ENCODE measurements at regions not wholly inside any gene's neighbourhood (a gene's known extent, or its start where the extent isn't known, plus 50 kb on each side); places are given as distances from the start of the nearest gene placed in this dataset.

GRCh38 chr13:111048387-111048786, 66.7 kb upstream of the ARHGEF7 start:
- DNase-seq, result no peak
- 87% methylated on average over 4 of the region's 8 CpGs for WGBS (ENCODE audit: insufficient coverage)
- TF ChIP-seq, protein P1, sequence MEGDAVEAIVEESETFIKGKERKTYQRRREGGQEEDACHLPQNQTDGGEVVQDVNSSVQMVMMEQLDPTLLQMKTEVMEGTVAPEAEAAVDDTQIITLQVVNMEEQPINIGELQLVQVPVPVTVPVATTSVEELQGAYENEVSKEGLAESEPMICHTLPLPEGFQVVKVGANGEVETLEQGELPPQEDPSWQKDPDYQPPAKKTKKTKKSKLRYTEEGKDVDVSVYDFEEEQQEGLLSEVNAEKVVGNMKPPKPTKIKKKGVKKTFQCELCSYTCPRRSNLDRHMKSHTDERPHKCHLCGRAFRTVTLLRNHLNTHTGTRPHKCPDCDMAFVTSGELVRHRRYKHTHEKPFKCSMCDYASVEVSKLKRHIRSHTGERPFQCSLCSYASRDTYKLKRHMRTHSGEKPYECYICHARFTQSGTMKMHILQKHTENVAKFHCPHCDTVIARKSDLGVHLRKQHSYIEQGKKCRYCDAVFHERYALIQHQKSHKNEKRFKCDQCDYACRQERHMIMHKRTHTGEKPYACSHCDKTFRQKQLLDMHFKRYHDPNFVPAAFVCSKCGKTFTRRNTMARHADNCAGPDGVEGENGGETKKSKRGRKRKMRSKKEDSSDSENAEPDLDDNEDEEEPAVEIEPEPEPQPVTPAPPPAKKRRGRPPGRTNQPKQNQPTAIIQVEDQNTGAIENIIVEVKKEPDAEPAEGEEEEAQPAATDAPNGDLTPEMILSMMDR (IDR thresholded peaks at IDR 0.05), result no peak
- H3K4me1 Mint-ChIP-seq, result peaks cover 11% of the 10 kb centered on the region
- Histone ChIP-seq H3K4me2 (replicated peaks; ENCODE audit: extremely low read depth, low read length, poor library complexity, severe bottlenecking) (no peak overlapping the region), H2AFZ (ENCODE audit: insufficient read depth, low read depth, low read length, poor library complexity, severe bottlenecking) (no peak overlapping the region), H3K9ac (ENCODE audit: insufficient read depth, low read length, poor library complexity, severe bottlenecking) (no peak overlapping the region), H4K20me1 (ENCODE audit: insufficient read depth, low read length) (no peaks in the 10 kb centered on the region), H3K27ac (ENCODE audit: low read depth in 1 of 2, low read length in 2 of 2) (no peak overlapping the region), H3K79me2 (ENCODE audit: insufficient read depth, low read length) (no peaks in the 10 kb centered on the region), H3K4me3 (replicated peaks in 1 of 3; ENCODE audit: low read depth in 2 of 3, low read length in 3 of 3) (no peak overlapping the region), H3K36me3 (replicated peaks in 1 of 2; ENCODE audit: control insufficient read depth in 1 of 2, insufficient read depth in 2 of 2, low read length in 2 of 2) (no peaks in the 10 kb centered on the region), H3K9me3 (replicated peaks in 1 of 2; ENCODE audit: control insufficient read depth in 1 of 2, insufficient read depth in 1 of 2, low read length in 2 of 2) (no peaks in the 10 kb centered on the region), H3K4me1 (ENCODE audit: control insufficient read depth in 1 of 2, insufficient read depth in 2 of 2, low read length in 2 of 2) (no peaks in the 10 kb centered on the region), H3K27me3 (ENCODE audit: control insufficient read depth in 2 of 2, insufficient read depth in 2 of 2, low read length in 2 of 2) (no peaks in the 10 kb centered on the region)
- H3K4me3 Mint-ChIP-seq, result no peak overlapping the region
- H3K27me3 Mint-ChIP-seq (ENCODE audit: low read depth in 3 of 3), result peaks cover 0 to 3% (median 2%) of the 10 kb centered on the region in 3 donors
- no peak overlapping the region for H3K27ac Mint-ChIP-seq
- no peaks in the 10 kb centered on the region for H3K36me3 Mint-ChIP-seq
- peaks cover 0 to 4% (median 0%) of the 10 kb centered on the region in 7 donors for H3K9me3 Mint-ChIP-seq
- intact Hi-C loops (cut with micrococcal nuclease), result loop anchor here in 1 of 2 donors (10.0 kb wide), 1 partner anchor 134 kb away; the partner anchor contains the start of gene ANKRD10

DNA sequence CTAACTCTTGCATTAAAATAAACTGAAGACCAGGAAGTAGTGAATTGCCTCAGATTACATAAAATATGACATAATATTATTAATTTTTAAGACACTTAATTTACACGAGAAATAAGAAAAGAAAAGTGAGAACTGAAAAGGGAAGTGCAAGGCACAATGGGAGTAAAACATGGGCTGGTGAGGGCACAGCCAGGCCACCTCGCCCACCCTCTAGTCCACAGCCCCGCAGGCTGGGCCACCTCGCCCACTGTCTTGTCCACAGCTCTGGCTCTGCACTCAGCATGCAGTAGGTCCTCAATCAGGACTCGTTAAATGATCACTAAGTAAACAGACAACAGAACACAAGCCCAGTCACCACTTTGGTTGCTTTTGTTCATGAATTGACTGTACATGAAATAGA, 67.8 kb upstream of the ARHGEF7 start:
- no peak for DNase-seq
- Histone ChIP-seq H2AFZ (ENCODE audit: insufficient read depth, low read depth, low read length, poor library complexity, severe bottlenecking) (no peak overlapping the region), H3K27ac (ENCODE audit: low read depth in 1 of 2, low read length in 2 of 2) (no peak overlapping the region), H3K79me2 (ENCODE audit: insufficient read depth, low read length) (no peaks in the 10 kb centered on the region), H3K9me3 (replicated peaks in 1 of 2; ENCODE audit: control insufficient read depth in 1 of 2, insufficient read depth in 1 of 2, low read length in 2 of 2) (no peaks in the 10 kb centered on the region), H3K4me1 (ENCODE audit: control insufficient read depth in 1 of 2, insufficient read depth in 2 of 2, low read length in 2 of 2) (no peaks in the 10 kb centered on the region), H3K9ac (ENCODE audit: insufficient read depth, low read length, poor library complexity, severe bottlenecking) (no peak overlapping the region), H3K4me3 (replicated peaks in 1 of 3; ENCODE audit: low read depth in 2 of 3, low read length in 3 of 3) (no peak overlapping the region), H3K27me3 (ENCODE audit: control insufficient read depth in 2 of 2, insufficient read depth in 2 of 2, low read length in 2 of 2) (no peaks in the 10 kb centered on the region), H3K4me2 (replicated peaks; ENCODE audit: extremely low read depth, low read length, poor library complexity, severe bottlenecking) (no peak overlapping the region), H3K36me3 (replicated peaks in 1 of 2; ENCODE audit: control insufficient read depth in 1 of 2, insufficient read depth in 2 of 2, low read length in 2 of 2) (no peaks in the 10 kb centered on the region), H4K20me1 (ENCODE audit: insufficient read depth, low read length) (no peaks in the 10 kb centered on the region)
- H3K27me3 Mint-ChIP-seq (ENCODE audit: low read depth in 3 of 3), result peaks cover 0 to 5% (median 3%) of the 10 kb centered on the region in 3 donors
- H3K4me3 Mint-ChIP-seq, result peak overlapping the region in 1 of 2 donors; percentile 17
- peaks cover 11% of the 10 kb centered on the region for H3K4me1 Mint-ChIP-seq
- peaks cover 0 to 4% (median 0%) of the 10 kb centered on the region in 7 donors for H3K9me3 Mint-ChIP-seq
- TF ChIP-seq, protein P1 (IDR thresholded peaks at IDR 0.05), result peak; percentile 3
- no peaks in the 10 kb centered on the region for H3K36me3 Mint-ChIP-seq
- peak overlapping the region in 3 of 7 donors; percentile 13 to 74 (median 31) for H3K27ac Mint-ChIP-seq
- intact Hi-C loops (cut with micrococcal nuclease), result loop anchor here in 1 of 2 donors (10.0 kb wide), 1 partner anchor 133 kb away; the partner anchor contains the start of gene ANKRD10
- 51% methylated on average over 3 of the region's 5 CpGs for WGBS (ENCODE audit: insufficient coverage)
